HL-60/S4 treated with phorbol 12-myristate 13-acetate at 8.2 ng/mL for 4 days and 3 days (cell line): ENCODE measurements at regions not wholly inside any gene's neighbourhood (a gene's known extent, or its start where the extent isn't known, plus 50 kb on each side); places are given as distances from the start of the nearest gene placed in this dataset.

ENCODE experiments used
- in situ Hi-C: fragments of 300-500 bp; cut with MboI; formaldehyde crosslinking; loops from 2 replicates; pipeline ENCODE4 v1.15.0; 2022; ENCODE audit warnings: low sequenced_read_pairs

DNA sequence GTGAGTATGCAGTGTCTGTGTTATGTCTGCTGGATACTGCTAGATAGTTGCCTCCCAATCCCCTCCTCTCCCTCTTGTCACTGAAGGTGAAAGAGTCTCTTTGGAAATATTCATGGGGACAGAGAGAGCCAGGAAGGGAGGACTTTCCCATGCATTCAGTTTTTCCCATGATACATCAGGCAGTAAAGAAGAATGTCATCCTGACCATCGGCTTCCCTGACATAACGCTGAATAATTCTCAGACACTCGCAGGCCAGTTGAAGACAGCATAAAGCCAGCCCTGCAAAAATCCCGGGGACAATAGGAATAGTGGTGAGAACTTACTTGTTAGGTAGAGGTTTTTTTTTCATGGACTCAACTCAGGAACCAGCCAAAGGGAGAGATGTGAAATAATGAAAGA lies 58.1 kb downstream of the KLF4 start:
- in situ Hi-C loops, result no loop called here

- in situ Hi-C loops, result no loop called here
Measured at GRCh38 chr9:107430071-107430470, 59.5 kb downstream of the KLF4 start.

DNA sequence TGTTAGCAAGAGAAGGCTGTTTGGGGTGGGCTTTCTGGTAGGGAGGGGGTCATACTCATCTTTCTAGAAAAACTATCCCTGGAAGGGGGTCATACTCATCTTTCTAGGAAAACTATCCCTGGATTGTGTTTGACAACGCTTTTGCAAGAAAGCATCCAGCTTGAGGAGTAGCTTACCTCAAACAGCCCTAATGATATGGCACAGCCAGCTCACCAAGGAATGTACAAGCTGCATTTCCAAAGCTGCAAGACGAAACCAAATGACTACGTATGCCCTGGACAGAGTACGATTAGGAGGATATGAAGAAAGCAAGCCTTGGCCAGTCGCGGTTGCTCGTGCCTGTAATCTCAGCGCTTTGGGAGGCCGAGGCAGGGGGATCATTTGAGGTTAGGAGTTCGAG lies 63.4 kb downstream of the KLF4 start:
- in situ Hi-C loops, result no loop called here

- in situ Hi-C loops, result no loop called here
Measured at GRCh38 chr9:107425101-107426025, 64.2 kb downstream of the KLF4 start.

GRCh38 chr9:107423540-107423939 lies 66.0 kb downstream of the KLF4 start:
- in situ Hi-C loops, result loop anchor here (25.0 kb wide), 1 partner anchor 1139 kb away; no protein-coding TSS in a partner anchor

DNA sequence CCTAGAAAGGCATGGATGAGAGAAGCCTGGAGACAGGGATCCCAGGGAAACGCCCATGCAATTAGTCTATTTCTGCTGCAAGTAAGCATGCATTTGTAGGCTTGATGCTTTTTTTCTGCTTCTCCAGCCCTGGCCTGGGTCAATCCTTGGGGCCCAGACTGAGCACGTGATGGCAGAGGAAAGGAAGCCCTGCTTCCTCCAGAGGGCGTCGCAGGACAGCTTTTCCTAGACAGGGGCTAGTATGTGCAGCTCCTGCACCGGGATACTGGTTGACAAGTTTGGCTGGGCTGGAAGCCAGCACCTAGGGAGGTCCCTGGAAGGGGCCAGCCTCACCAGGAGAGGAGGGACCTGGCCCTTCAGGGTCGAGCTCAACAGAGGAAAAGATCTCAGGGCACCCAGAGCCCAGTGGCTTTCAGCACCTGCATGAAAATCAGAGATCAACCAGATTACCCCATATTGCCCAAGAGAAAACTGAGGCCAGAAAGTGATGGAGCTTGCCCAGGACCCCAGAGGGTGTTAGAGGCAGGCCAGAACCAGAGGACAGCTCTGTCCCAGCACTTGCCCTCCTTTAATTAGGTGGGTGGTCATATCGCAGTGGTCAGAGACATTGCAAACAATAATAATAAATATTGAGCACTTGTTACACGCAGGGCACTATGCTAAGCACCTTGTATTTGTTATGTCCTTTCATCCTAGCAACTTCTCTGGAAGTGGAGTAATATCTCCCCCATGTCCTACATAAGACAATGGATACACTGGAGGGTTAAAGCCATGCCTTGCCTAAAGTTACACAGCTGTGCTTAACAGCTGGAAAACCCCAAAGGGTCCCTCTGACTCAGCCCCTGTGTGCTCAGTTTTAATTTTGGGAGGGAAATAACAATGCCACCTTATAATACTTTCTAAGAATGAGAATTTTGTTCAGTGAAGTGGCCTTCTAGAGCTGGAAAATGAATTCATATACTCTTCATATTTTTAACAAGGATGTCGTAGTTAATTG lies 67.1 kb downstream of the KLF4 start:
- in situ Hi-C loops, result loop anchor here (25.0 kb wide), 1 partner anchor 1140 kb away; no protein-coding TSS in a partner anchor

- in situ Hi-C loops, result loop anchor here (25.0 kb wide), 1 partner anchor 1152 kb away; no protein-coding TSS in a partner anchor
Measured at GRCh38 chr9:107410420-107410819, 79.1 kb downstream of the KLF4 start.

DNA sequence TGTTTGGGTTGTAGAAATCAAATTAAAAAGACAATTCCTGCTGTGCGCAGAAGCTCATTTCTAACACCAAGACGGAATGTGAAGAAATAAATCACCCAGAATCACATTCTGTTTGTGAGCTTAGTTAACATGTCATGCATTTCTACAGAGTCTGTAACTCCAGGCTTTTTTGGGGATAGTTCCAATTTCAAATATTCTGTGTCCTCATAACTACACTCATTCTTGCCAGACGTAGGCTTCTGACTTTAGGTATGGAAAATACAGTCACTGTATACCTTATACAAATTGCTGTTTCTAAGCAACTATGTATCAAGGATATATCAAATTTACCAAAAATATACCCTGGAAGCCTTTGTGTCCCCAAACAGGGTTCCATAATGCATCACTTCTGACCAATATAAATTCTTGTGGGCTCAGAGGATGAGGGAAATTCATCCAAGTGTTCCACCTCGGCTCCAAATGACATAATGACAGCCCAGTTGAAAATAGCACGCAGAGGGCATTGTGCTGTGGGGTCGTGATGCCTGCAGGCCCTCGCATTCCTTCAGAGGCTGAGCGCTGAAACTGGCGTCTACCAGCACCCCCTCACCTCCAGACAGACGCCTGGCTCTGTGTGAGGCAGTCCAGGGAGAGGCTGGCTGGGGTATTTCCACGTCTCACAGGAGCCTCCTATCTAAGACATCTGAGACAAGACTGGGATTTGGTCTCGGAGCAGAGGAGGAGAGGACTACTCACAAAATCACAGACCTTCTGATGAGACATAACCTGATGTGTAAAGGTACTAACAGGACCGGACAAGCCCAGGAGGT lies 79.8 kb downstream of the KLF4 start:
- in situ Hi-C loops, result loop anchor here (25.0 kb wide), 1 partner anchor 1153 kb away; no protein-coding TSS in a partner anchor

GRCh38 chr9:107407675-107408074 lies 81.9 kb downstream of the KLF4 start:
- in situ Hi-C loops, result loop anchor here (25.0 kb wide), 1 partner anchor 1155 kb away; no protein-coding TSS in a partner anchor

DNA sequence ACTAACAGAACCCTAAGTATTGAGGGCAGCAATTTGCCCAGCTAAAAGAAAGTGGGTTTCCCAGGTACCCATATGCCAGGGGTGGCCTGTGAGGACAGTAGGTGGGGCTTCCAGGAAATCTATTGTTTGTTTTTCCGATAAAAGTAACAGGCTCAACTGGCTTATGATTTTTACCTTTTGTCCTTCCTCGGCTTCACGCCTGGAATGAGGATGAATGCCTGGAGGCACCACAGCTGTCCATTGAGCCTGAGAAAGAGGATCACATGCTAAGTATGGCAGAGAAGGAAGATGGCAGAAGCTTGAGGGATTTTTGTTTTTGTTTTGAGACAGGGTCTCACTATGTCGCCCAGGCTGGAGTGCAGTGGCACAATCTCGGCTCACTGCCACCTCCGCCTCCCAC lies 84.1 kb downstream of the KLF4 start:
- in situ Hi-C loops, result loop anchor here (25.0 kb wide), 1 partner anchor 1157 kb away; no protein-coding TSS in a partner anchor

- in situ Hi-C loops, result loop anchor here (25.0 kb wide), 1 partner anchor 1158 kb away; no protein-coding TSS in a partner anchor
Measured at GRCh38 chr9:107404736-107405135, 84.8 kb downstream of the KLF4 start.

- in situ Hi-C loops, result loop anchor here (25.0 kb wide), 1 partner anchor 1158 kb away; no protein-coding TSS in a partner anchor
Measured at GRCh38 chr9:107404161-107404560, 85.4 kb downstream of the KLF4 start.

- in situ Hi-C loops, result no loop called here
Measured at GRCh38 chr9:107397076-107398044, 92.2 kb downstream of the KLF4 start.

- in situ Hi-C loops, result no loop called here
Measured at GRCh38 chr9:107394264-107394663, 95.3 kb downstream of the KLF4 start.

DNA sequence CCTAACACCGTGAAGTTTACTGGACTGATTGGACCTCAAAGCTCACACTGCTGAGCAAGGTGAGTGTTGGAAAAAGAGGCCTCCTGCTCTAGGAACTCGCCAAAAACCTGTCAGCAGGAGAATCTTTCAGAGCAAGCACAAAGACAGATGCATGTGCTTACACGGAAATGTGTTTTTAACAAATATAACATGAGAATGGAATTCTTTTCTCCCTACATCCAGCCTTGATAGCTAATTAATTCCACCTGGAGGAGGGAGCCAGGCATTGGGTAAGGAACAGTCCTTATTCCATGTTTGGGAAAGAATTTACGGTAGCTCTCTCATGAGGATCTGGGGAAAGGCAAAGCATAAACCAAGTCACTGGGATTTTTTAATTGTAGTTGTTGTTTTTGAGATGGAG lies 98.8 kb downstream of the KLF4 start:
- in situ Hi-C loops, result no loop called here

GRCh38 chr9:107390279-107390678 lies 99.3 kb downstream of the KLF4 start:
- in situ Hi-C loops, result no loop called here

- in situ Hi-C loops, result no loop called here
Measured at GRCh38 chr9:107389617-107390071, 99.9 kb downstream of the KLF4 start.

DNA sequence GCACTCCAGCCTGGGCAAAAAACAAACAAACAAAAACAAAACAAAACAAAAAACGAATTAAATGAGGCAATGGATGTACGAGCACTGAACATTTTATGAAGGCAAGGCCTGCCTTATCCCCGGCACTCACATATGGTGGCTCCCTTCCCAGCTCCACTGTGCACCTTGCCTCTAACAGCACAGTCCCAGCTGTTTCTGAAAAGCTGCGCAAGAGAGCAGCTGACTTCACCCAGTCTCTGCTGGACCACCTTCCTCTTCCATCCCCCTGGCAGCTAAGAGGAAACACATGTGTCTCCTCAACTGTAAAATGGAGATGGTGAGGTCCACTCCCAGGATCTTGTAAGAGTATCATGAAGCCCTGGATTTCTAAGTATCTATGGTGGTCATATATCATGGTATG lies 100.7 kb downstream of the KLF4 start:
- in situ Hi-C loops, result no loop called here

- in situ Hi-C loops, result no loop called here
Measured at GRCh38 chr9:107387409-107387808, 102.2 kb downstream of the KLF4 start.
